GM12873 (cell line): ENCODE measurements at regions not wholly inside any gene's neighbourhood (a gene's known extent, or its start where the extent isn't known, plus 50 kb on each side); places are given as distances from the start of the nearest gene placed in this dataset.

Experiments used
- TF ChIP-seq, protein P1 (sequence below): IDR thresholded peaks from 2 replicates; pipeline ENCODE4 v1.5.1; 2012; ENCODE audit warnings: low read depth, mild to moderate bottlenecking, moderate library complexity, low read length, control low read depth; ENCODE audit not compliant: insufficient read depth; ENCODE audit errors: missing control alignments

DNA sequence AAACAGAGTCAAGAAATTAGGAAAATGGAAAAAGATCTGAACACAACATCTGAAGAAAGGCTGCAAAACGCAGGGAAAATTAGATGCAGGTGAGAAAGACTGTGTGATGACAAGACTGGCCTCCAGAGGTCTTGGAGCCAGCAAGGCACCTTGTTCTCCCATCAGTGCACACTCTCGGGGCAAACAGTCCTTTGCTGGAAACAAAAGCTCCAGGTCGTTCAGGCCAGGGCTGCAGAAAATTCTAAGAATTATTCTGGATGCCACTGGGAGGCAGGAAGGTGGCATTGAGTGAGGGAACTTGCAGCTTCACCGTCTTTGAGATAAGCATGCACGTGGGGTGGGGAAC, 219.9 kb upstream of the SSTR4 start:
- TF ChIP-seq, protein P1, sequence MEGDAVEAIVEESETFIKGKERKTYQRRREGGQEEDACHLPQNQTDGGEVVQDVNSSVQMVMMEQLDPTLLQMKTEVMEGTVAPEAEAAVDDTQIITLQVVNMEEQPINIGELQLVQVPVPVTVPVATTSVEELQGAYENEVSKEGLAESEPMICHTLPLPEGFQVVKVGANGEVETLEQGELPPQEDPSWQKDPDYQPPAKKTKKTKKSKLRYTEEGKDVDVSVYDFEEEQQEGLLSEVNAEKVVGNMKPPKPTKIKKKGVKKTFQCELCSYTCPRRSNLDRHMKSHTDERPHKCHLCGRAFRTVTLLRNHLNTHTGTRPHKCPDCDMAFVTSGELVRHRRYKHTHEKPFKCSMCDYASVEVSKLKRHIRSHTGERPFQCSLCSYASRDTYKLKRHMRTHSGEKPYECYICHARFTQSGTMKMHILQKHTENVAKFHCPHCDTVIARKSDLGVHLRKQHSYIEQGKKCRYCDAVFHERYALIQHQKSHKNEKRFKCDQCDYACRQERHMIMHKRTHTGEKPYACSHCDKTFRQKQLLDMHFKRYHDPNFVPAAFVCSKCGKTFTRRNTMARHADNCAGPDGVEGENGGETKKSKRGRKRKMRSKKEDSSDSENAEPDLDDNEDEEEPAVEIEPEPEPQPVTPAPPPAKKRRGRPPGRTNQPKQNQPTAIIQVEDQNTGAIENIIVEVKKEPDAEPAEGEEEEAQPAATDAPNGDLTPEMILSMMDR: no peak

DNA sequence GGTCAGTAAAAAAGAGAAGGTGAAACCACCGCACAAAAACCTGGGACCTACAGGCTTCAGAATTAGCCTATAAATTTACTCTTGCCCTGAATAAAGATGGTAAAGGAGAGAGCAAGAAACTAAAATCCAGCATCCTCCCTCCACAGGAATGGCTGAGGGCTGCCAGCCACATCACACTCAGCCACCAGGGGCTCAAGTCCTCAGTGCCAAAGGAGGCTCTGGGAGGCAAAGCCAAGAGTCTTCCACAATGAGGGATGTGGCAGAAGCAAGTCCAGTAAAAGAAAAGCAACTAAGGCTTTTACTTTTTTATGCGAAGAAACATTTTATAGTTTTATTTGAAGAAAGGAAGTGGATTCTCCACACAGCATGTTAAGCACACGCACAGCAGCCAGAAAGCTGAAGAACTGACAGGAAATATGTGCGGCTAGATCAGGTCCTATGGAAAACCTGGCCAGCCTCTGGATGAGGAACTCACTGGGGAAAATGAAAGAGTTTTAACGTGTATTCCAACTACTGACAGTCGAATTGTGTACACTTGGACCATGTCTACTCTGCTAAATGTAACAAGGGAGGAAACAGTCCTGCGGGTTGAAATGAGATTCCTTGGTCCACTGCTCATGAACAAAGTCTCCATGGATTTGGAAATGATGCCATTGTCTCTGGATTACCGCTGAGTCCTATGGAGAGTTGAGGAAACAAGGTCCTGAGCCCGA, 219.4 kb upstream of the SSTR4 start:
- TF ChIP-seq, protein P1: no peak

DNA sequence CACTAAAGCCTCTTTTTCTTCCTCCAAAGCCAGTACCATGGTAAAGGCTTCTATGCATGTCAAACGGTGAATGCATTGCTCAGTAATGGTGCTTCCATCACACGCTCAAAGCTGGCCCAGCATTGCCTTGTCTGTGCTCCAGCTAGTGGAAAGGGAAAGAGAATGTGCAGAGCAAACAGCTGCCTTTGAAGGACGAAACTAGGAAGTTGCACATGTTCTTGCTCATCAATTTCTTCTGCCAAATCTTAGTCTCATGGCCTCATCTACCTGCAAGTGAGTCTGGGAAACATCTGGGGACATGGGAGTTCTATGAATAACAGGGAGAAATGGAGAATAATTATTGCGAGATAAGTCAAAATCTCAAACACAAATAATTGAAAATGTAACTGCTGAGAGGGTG, 216.5 kb upstream of the SSTR4 start:
- TF ChIP-seq, protein P1: no peak

DNA sequence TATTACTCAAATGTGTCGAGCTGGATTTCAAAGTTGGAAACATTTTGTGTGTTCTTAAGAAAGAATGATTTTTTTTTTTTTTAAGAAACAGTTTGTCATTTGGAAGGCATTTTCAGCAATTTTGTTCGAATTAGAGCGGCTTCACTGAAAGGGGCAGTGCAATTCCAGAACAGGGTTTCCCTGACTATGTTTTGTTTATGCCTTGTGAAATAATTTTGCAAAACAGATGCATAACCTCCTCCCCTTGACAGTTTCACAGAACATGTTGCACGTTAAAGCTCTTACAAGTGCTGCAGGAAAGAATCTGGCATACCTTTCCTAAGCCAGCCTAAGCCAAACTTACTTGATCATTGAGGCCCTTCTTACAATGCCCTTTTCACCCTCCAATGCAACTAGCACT, 216.0 kb upstream of the SSTR4 start:
- TF ChIP-seq, protein P1: no peak

DNA sequence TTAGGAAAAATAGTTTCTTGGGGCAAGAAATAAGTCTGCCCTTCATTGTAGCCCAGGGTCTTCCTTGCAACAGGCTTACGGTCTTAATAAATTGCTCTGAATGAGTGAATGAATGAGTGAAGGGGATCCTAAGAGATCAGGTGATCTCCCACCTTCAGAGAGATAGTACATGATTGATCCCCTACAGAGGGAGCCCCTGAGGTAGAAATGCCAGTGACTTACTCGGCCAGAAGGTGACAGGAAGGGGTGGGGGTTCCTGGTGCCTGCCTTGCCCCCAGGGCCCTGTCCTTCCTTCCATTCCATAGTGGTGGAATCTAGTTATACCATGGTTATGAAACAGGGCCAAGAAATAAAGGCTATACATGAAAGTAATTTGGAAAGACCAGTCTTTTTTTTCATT, 215.3 kb upstream of the SSTR4 start:
- TF ChIP-seq, protein P1: no peak

DNA sequence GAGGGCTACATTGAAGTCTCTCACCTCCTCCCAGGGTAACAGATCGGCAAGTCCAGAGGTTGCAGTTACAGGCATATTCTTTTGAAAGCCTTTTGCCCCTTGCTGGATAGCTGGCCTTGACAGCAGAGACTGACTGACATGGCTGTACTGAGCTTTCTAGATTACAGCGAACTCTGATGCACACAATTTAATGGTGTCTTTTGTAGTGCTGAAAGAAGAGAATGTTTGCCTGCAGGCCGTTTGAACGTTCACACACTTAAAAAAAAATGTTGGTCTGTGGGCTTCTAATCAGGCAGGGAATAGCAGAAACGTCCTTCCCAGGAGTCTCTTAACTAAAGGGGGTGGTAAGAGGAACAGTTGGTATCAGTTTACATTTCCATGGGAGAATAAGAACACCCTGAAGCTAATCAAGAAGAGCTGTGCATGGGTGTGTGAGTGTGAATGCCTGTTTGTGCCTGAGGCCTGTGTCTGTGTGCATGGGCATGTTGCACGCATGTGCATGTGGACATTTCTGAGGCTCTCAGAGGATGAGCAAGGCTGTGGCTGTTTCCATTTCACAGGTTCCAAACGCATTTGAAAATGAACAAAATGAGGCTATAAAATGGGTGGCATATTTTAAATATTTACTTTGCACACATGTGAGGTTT, 213.9 kb upstream of the SSTR4 start:
- TF ChIP-seq, protein P1: no peak

DNA sequence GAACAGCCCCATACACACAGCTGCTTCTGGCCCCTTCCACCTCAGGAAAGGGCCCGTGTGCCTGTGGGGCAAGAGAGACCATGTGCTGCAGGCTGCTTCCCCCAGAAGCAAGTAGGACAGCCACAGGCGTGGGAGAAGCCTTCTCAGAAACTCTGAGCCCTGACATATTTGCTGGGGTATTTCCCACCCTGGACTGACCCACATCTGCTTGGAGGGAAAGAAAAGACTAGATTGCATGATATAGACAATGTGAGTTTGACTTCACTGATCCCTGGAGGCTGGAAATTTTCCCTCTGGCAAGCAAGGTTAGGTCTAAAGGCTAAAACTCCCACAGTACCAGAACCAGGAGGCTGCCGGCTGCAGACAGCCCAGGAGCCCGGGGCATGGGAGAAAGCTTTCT, 213.3 kb upstream of the SSTR4 start:
- TF ChIP-seq, protein P1: no peak
